ENCODE measurements at regions not wholly inside any gene's neighbourhood (a gene's known extent, or its start where the extent isn't known, plus 50 kb on each side); places are given as distances from the start of the nearest gene placed in this dataset.

GRCh38 chr2:19471491-19471890 is 113.1 kb upstream of the OSR1 start:
- TF ChIP-seq, protein P1, sequence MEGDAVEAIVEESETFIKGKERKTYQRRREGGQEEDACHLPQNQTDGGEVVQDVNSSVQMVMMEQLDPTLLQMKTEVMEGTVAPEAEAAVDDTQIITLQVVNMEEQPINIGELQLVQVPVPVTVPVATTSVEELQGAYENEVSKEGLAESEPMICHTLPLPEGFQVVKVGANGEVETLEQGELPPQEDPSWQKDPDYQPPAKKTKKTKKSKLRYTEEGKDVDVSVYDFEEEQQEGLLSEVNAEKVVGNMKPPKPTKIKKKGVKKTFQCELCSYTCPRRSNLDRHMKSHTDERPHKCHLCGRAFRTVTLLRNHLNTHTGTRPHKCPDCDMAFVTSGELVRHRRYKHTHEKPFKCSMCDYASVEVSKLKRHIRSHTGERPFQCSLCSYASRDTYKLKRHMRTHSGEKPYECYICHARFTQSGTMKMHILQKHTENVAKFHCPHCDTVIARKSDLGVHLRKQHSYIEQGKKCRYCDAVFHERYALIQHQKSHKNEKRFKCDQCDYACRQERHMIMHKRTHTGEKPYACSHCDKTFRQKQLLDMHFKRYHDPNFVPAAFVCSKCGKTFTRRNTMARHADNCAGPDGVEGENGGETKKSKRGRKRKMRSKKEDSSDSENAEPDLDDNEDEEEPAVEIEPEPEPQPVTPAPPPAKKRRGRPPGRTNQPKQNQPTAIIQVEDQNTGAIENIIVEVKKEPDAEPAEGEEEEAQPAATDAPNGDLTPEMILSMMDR (IDR thresholded peaks at IDR 0.05), result no peak
- TF ChIP-seq POLR2A (IDR thresholded peaks at IDR 0.05), result no peak

Data from adrenal gland (tissue), 5 donors.